ENCODE measurements at regions not wholly inside any gene's neighbourhood (a gene's known extent, or its start where the extent isn't known, plus 50 kb on each side); places are given as distances from the start of the nearest gene placed in this dataset.

- 0 out of 2 replicates have a peak, but pooled peaks cover 2% of the 10 kb centered on the region for H3K27me3 ChIP-seq (ENCODE audit: low read length)
- H3K4me2 ChIP-seq (ENCODE audit: low read depth, low read length, poor library complexity, severe bottlenecking): no peak overlapping the region
- H3K79me2 ChIP-seq (ENCODE audit: low read length): no peaks in the 10 kb centered on the region
- no peak overlapping the region for H3K27ac ChIP-seq (ENCODE audit: low read length)
- H3K9me3 ChIP-seq (ENCODE audit: low read length): peaks cover 7% of the 10 kb centered on the region; the same call in 1 of the 2 replicates
- no peaks in the 10 kb centered on the region for H4K20me1 ChIP-seq (ENCODE audit: insufficient read depth, low read depth, low read length)
- H3K9ac ChIP-seq (ENCODE audit: low read length): no peak overlapping the region
- H2AFZ ChIP-seq (ENCODE audit: low read length): no peak overlapping the region
- no peaks in the 10 kb centered on the region for H3K9me2 ChIP-seq (replicated peaks; ENCODE audit: insufficient read depth, low read length)
- no peaks in the 10 kb centered on the region for H3K4me1 ChIP-seq (ENCODE audit: low read length)
- no peaks in the 10 kb centered on the region for H3K36me3 ChIP-seq (ENCODE audit: insufficient read depth, low read length)
- no peak for DNase-seq
- no peak overlapping the region for H3K4me3 ChIP-seq (ENCODE audit: low read length)
Measured at GRCh38 chr10:10860455-10860976, 157.2 kb upstream of the CELF2 start.

- Histone ChIP-seq H3K36me3 (ENCODE audit: insufficient read depth, low read length) (no peaks in the 10 kb centered on the region), H3K9ac (ENCODE audit: low read length) (no peak overlapping the region), H4K20me1 (ENCODE audit: insufficient read depth, low read depth, low read length) (no peaks in the 10 kb centered on the region), H3K4me1 (ENCODE audit: low read length) (no peaks in the 10 kb centered on the region; the same call in 1 of the 2 replicates), H3K9me3 (ENCODE audit: low read length) (peaks cover 5% of the 10 kb centered on the region; the same call in 1 of the 2 replicates), H3K27me3 (ENCODE audit: low read length) (0 out of 2 replicates have a peak, but pooled peaks cover 2% of the 10 kb centered on the region), H3K79me2 (ENCODE audit: low read length) (no peaks in the 10 kb centered on the region), H3K4me2 (ENCODE audit: low read depth, low read length, poor library complexity, severe bottlenecking) (no peak overlapping the region), H3K27ac (ENCODE audit: low read length) (no peak overlapping the region), H3K9me2 (replicated peaks; ENCODE audit: insufficient read depth, low read length) (no peaks in the 10 kb centered on the region), H3K4me3 (ENCODE audit: low read length) (no peak overlapping the region), H2AFZ (ENCODE audit: low read length) (no peak overlapping the region)
- DNase-seq: no peak
Measured at GRCh38 chr10:10865303-10865702, 152.4 kb upstream of the CELF2 start.

GRCh38 chr10:10865913-10866312 is 151.8 kb upstream of the CELF2 start:
- no peaks in the 10 kb centered on the region for H3K9me2 ChIP-seq (replicated peaks; ENCODE audit: insufficient read depth, low read length)
- no peak overlapping the region for H3K4me3 ChIP-seq (ENCODE audit: low read length)
- H3K4me2 ChIP-seq (ENCODE audit: low read depth, low read length, poor library complexity, severe bottlenecking): no peak overlapping the region
- DNase-seq: no peak
- H4K20me1 ChIP-seq (ENCODE audit: insufficient read depth, low read depth, low read length): no peaks in the 10 kb centered on the region
- no peaks in the 10 kb centered on the region for H3K79me2 ChIP-seq (ENCODE audit: low read length)
- no peak overlapping the region for H2AFZ ChIP-seq (ENCODE audit: low read length)
- H3K36me3 ChIP-seq (ENCODE audit: insufficient read depth, low read length): no peaks in the 10 kb centered on the region
- 0 out of 2 replicates have a peak, but pooled peaks cover 2% of the 10 kb centered on the region for H3K27me3 ChIP-seq (ENCODE audit: low read length)
- peaks cover 4% of the 10 kb centered on the region; the same call in 1 of the 2 replicates for H3K4me1 ChIP-seq (ENCODE audit: low read length)
- no peak overlapping the region for H3K9ac ChIP-seq (ENCODE audit: low read length)
- no peak overlapping the region for H3K27ac ChIP-seq (ENCODE audit: low read length)
- H3K9me3 ChIP-seq (ENCODE audit: low read length): 0 out of 2 replicates have a peak, but pooled peaks cover 3% of the 10 kb centered on the region

- no peaks in the 10 kb centered on the region for H3K36me3 ChIP-seq (ENCODE audit: insufficient read depth, low read length)
- H3K27me3 ChIP-seq (ENCODE audit: low read length): no peaks in the 10 kb centered on the region
- H4K20me1 ChIP-seq (ENCODE audit: insufficient read depth, low read depth, low read length): no peaks in the 10 kb centered on the region
- H2AFZ ChIP-seq (ENCODE audit: low read length): no peak overlapping the region
- H3K9ac ChIP-seq (ENCODE audit: low read length): no peak overlapping the region
- no peaks in the 10 kb centered on the region for H3K79me2 ChIP-seq (ENCODE audit: low read length)
- H3K9me2 ChIP-seq (replicated peaks; ENCODE audit: insufficient read depth, low read length): no peaks in the 10 kb centered on the region
- H3K4me1 ChIP-seq (ENCODE audit: low read length): peaks cover 4% of the 10 kb centered on the region; the same call in 1 of the 2 replicates
- DNase-seq: no peak
- H3K27ac ChIP-seq (ENCODE audit: low read length): no peak overlapping the region
- no peaks in the 10 kb centered on the region for H3K9me3 ChIP-seq (ENCODE audit: low read length)
- no peak overlapping the region for H3K4me2 ChIP-seq (ENCODE audit: low read depth, low read length, poor library complexity, severe bottlenecking)
- H3K4me3 ChIP-seq (ENCODE audit: low read length): no peak overlapping the region
Measured at GRCh38 chr10:10869592-10869991, 148.1 kb upstream of the CELF2 start.

- no peaks in the 10 kb centered on the region for H3K9me2 ChIP-seq (replicated peaks; ENCODE audit: insufficient read depth, low read length)
Measured at GRCh38 chr10:10870523-10871241, 147.0 kb upstream of the CELF2 start.

GRCh38 chr10:10871352-10871751 is 146.3 kb upstream of the CELF2 start:
- no peak overlapping the region for H3K27ac ChIP-seq (ENCODE audit: low read length)
- no peaks in the 10 kb centered on the region for H3K79me2 ChIP-seq (ENCODE audit: low read length)
- no peaks in the 10 kb centered on the region for H3K9me3 ChIP-seq (ENCODE audit: low read length)
- no peak overlapping the region for H3K9ac ChIP-seq (ENCODE audit: low read length)
- DNase-seq: no peak
- no peaks in the 10 kb centered on the region for H3K36me3 ChIP-seq (ENCODE audit: insufficient read depth, low read length)
- no peak overlapping the region for H3K4me3 ChIP-seq (ENCODE audit: low read length)
- no peaks in the 10 kb centered on the region for H4K20me1 ChIP-seq (ENCODE audit: insufficient read depth, low read depth, low read length)
- H3K4me2 ChIP-seq (ENCODE audit: low read depth, low read length, poor library complexity, severe bottlenecking): no peak overlapping the region
- H3K9me2 ChIP-seq (replicated peaks; ENCODE audit: insufficient read depth, low read length): no peaks in the 10 kb centered on the region
- no peaks in the 10 kb centered on the region for H3K27me3 ChIP-seq (ENCODE audit: low read length)
- H2AFZ ChIP-seq (ENCODE audit: low read length): no peak overlapping the region
- peaks cover 4% of the 10 kb centered on the region; the same call in 1 of the 2 replicates for H3K4me1 ChIP-seq (ENCODE audit: low read length)

More at GRCh38 chr10:10870523-10871241, 147.0 kb upstream of the CELF2 start:
- H3K4me2 ChIP-seq (ENCODE audit: low read depth, low read length, poor library complexity, severe bottlenecking): no peak overlapping the region
- H3K9me3 ChIP-seq (ENCODE audit: low read length): no peaks in the 10 kb centered on the region
- no peak for DNase-seq
- H3K4me3 ChIP-seq (ENCODE audit: low read length): no peak overlapping the region
- no peaks in the 10 kb centered on the region for H4K20me1 ChIP-seq (ENCODE audit: insufficient read depth, low read depth, low read length)
- no peaks in the 10 kb centered on the region for H3K36me3 ChIP-seq (ENCODE audit: insufficient read depth, low read length)
- peaks cover 4% of the 10 kb centered on the region; the same call in 1 of the 2 replicates for H3K4me1 ChIP-seq (ENCODE audit: low read length)
- no peak overlapping the region for H3K27ac ChIP-seq (ENCODE audit: low read length)
- no peaks in the 10 kb centered on the region for H3K79me2 ChIP-seq (ENCODE audit: low read length)
- H3K9ac ChIP-seq (ENCODE audit: low read length): no peak overlapping the region
- no peaks in the 10 kb centered on the region for H3K27me3 ChIP-seq (ENCODE audit: low read length)
- H2AFZ ChIP-seq (ENCODE audit: low read length): no peak overlapping the region

- Histone ChIP-seq H3K4me3 (ENCODE audit: low read length) (no peak overlapping the region), H3K36me3 (ENCODE audit: insufficient read depth, low read length) (no peaks in the 10 kb centered on the region), H3K9me2 (replicated peaks; ENCODE audit: insufficient read depth, low read length) (no peaks in the 10 kb centered on the region), H2AFZ (ENCODE audit: low read length) (no peak overlapping the region), H3K79me2 (ENCODE audit: low read length) (no peaks in the 10 kb centered on the region), H3K4me1 (ENCODE audit: low read length) (peaks cover 4% of the 10 kb centered on the region; the same call in 1 of the 2 replicates), H3K9ac (ENCODE audit: low read length) (no peak overlapping the region), H4K20me1 (ENCODE audit: insufficient read depth, low read depth, low read length) (no peaks in the 10 kb centered on the region), H3K27ac (ENCODE audit: low read length) (no peak overlapping the region), H3K4me2 (ENCODE audit: low read depth, low read length, poor library complexity, severe bottlenecking) (no peak overlapping the region), H3K27me3 (ENCODE audit: low read length) (no peaks in the 10 kb centered on the region), H3K9me3 (ENCODE audit: low read length) (no peaks in the 10 kb centered on the region)
- DNase-seq: no peak
Measured at GRCh38 chr10:10872035-10872673, 145.5 kb upstream of the CELF2 start.

GRCh38 chr10:10872764-10873163 is 144.9 kb upstream of the CELF2 start:
- Histone ChIP-seq H4K20me1 (ENCODE audit: insufficient read depth, low read depth, low read length) (no peaks in the 10 kb centered on the region), H3K27me3 (ENCODE audit: low read length) (no peaks in the 10 kb centered on the region), H3K9ac (ENCODE audit: low read length) (no peak overlapping the region), H3K9me2 (replicated peaks; ENCODE audit: insufficient read depth, low read length) (no peaks in the 10 kb centered on the region), H3K4me1 (ENCODE audit: low read length) (peaks cover 4% of the 10 kb centered on the region; the same call in 1 of the 2 replicates), H3K4me3 (ENCODE audit: low read length) (no peak overlapping the region), H3K9me3 (ENCODE audit: low read length) (no peaks in the 10 kb centered on the region), H3K36me3 (ENCODE audit: insufficient read depth, low read length) (no peaks in the 10 kb centered on the region), H3K4me2 (ENCODE audit: low read depth, low read length, poor library complexity, severe bottlenecking) (no peak overlapping the region), H2AFZ (ENCODE audit: low read length) (no peak overlapping the region), H3K27ac (ENCODE audit: low read length) (no peak overlapping the region), H3K79me2 (ENCODE audit: low read length) (no peaks in the 10 kb centered on the region)
- no peak for DNase-seq

All from Karpas-422 (cell line).